Fibroblast of skin of right quadriceps (primary cell): ENCODE measurements at regions not wholly inside any gene's neighbourhood (a gene's known extent, or its start where the extent isn't known, plus 50 kb on each side); places are given as distances from the start of the nearest gene placed in this dataset.

Source experiments
- DNase-seq: peaks from one replicate; pipeline ENCODE4 v3.0.0-alpha.2; 2013

DNA sequence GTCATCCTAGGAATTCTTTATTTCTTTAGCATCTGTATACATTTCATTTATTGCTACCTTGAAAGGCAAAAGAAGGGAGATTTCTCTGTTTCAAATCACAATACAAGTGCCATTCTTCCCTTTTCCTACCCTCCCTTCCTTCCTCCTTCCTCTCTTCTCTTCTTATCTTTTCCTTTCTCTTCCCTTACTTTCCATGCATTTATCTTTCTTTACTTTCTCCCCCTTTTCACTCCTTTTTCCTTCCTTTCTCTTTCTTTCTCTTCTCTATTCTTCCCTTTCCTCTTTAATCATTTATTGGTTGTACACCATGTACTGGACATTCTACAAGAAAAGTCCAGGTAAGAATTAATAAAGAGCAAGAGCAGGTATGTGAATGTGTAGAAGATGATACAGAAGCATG, 251.0 kb upstream of the PEX5L start:
- no peak for DNase-seq

DNA sequence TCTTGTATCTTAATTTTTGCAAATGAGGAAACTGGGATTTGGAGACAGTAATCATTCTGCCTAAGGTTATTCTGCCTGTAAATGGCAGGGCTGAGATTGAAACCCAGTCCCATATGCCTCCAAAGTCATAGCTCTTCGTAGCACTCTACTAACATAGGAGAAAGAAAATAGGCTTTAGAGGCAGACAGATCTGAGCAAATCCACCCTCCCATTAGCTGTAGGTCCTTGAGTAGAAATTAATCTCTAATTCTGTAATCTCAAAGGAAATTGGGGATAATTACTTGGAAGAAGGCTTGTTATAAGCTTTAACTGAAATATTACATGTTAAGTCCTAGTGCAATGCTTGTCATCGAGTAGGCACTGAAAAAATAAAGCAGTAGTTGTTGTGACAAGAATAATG, 252.1 kb upstream of the PEX5L start:
- no peak for DNase-seq

DNA sequence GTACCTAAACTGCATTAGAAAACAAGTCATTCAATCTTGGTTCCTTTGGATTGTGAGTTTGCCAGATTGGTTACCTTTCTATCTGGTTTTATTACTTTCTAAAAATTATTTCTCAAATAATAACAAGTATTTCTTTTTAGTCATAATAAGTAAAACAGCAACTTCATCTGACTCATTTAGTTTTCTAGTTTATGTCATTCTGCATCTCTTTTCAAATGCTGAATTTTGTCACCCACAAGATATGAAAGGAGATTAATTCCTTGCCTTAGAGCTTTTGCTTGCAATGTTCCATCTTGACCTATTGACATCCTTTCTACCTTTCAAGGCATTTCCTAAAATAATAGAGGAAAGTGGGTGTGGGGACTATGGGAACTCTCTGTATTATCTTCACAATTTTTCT, 253.6 kb upstream of the PEX5L start:
- no peak for DNase-seq

DNA sequence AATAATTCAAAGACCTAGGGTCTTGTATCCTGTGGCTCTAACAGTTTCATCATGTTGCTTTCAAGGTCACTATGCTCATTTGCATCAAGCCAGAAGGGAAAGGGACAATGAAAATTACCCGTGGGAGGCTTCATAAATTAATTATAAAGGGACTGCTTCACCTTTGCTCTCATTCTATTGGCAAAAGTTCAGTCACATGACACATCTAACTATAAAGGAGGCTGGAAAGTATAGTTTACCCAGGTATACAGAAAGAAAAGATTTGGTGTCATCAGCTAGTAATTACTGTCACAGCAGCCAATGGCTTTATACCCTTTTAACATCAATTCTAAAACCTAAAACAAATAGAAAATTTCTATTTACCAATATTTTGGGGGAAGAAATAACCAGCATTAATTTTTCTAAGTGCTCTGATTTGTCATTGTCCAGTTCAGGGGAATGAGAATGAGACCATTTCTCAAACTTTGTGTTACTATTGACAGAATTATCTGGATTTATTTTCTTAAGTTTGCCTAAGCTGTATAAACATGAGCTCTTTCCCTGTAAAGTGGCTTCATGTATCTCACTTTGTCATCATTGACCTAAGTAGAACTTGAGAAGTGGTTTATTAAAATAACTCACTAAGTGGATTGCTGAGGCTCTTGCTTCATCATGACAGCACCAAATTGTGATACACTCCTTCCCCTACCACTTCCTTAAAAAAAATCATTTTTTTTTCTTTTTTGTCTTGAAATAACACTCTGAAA, 257.7 kb upstream of the PEX5L start:
- DNase-seq: no peak

DNA sequence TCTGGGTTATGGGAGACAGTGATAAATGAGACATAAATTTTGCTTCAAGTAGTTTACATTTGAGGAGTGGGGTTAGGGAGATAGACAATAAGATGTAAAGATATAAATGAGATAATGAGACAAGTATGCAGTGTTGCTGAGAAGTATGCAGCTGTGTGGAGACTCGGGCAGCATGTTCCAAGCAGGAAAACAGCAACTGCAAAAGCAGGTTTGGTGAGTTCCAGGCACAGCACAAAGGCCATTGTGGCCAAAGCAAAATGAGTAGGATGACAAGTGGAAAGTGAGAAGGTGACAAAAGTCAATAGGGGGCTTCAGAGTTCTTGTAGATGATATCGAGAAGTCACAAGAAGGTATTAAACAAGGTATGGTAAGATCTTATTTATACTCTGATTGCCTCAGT, 259.1 kb upstream of the PEX5L start:
- DNase-seq: no peak

DNA sequence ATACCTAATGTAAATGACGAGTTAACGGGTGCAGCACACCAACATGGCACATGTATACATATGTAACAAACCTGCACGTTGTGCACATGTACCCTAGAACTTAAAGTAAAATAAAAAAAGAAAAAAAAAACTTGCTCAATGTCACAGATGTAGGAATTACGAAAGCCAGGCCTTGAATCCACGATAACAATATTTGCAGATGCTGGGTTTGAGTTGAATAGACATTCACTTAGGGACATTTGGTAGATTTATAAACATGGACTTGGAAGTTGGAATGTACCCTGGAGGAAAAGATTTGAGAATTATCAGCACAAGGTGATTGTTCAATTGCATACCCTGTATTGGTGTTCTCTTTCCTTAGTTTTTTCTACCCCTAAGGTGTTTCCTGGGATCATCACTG, 260.2 kb upstream of the PEX5L start:
- no peak for DNase-seq

DNA sequence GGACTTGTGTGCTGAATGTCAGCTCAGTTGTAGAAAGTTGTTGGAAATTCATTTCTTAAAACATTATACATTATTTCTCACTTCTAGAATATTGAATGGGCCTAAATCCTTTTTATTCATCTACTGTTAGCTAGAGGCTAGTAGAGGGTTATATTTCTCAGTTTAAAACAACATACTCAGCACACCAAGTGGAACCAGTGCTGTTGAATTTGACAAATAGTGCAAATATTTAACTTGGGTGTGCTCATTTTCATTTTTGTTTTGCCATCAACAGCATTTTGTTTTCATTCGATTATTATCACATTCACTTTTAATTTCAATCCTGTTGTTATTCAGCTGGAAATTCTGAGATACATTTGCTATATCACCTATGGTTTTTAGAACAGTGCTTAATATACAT, 269.4 kb upstream of the PEX5L start:
- no peak for DNase-seq

DNA sequence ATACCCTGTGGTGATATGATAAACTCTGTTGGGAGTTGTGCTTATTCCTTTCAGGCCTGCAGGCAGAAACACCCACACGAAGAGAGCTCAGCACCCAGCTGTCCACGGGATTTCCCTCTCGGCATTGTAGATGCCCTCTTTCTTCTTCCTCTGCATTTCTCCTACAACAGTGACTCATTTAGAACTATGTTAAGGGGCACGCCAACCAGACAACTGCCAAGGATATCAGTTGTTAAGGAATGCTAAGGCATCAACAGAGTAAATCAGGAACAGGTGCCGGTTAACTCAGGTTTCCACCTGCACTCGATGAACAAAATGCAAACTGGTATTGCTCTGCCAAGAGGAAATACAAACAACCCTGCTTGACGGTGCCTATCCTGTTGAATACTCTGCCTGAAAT, 270.0 kb upstream of the PEX5L start:
- peak; percentile 14 for DNase-seq

DNA sequence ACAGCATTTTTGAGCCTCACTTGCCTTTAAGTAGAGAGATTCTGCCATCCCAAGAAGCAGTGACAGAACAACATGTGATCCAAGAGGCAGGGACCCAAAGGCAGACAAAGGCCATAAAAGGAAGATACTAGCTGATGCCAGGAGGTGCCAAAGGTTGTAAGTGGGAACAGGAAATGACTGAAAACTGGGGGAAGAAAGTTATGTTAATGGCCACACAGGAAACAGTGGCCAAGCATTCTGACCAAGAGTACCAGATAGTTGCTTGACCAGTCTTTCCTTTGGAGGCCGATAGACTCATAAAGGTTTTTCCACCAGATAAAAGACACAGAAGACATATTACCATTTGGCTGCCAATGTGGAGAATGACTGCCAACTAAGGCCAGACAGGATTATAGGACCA, 274.5 kb upstream of the PEX5L start:
- no peak for DNase-seq

DNA sequence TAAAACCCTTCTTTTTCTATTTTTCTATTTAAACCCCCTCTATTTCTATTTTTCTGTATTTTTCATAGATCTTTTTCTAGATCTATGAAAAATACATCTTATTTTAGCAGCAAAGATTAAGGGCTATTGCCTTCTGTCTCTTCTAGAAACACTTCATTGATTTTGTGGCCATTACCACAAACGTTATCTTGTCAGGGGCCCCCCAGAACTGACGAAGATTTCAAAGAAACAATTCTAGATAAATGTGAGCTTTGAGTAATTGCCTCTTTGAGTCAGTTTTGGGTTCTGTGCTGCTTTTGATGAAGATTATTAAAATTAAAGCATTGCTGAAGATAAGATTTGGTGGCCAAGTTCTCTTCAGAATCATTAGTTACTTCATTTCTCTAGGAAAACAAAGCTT, 279.6 kb upstream of the PEX5L start:
- no peak for DNase-seq

DNA sequence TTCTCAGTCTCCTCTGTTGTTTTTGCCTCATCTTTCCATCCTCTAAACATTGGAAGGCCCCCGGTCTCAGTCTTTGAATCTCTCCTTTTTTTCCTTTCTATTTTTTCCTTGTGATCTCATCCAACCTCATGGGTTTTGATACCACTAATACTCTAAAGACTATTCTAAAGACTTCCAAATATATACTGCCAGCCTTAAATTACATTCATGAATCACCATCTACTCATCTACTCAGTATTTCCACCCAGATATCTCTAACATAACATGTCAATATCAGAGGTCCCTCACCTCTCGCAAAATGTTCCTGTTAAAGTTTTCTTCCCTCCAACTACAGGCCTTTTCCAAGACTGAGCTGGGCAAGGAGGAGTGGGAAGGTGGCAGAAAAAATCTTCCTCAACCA, 282.5 kb upstream of the TTC14 start:
- DNase-seq: peak; percentile 34

DNA sequence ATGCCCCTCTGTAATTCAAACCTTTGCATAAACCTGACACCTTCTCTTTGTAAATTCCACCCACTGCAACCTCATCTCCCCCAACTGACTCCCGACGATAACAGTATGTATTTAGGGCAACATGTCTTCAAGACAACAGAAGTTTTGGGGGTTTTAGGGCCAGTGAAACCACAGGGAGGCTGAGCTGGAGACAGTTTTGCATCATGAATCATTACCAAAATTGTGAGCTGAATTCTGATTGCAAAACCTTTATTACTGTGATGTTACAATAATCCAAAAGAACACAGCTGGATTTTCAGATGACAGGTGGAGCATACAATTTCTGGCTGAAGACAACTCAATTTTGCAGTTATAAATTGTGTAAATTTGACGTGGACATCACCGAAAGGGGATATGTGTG, 281.3 kb upstream of the TTC14 start:
- DNase-seq: peak; percentile 37

DNA sequence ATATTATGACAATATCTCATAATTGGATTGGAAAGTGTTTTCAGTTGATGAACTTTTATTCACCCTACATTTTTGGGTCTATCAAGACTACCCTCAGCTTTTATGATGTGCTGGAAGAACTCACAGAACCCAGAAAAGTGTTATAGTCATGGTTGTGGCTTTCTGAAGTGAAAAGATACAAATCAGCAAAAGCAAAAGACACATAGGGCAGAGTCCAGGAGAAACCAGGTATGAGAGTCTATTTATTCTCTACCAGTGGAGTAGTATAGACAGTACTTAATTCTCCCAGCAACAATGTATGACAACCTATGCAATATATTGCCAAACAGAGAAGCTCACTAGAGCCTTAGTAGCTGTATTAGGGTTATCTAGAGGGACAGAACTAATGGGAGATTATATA, 280.4 kb upstream of the TTC14 start:
- DNase-seq: no peak

DNA sequence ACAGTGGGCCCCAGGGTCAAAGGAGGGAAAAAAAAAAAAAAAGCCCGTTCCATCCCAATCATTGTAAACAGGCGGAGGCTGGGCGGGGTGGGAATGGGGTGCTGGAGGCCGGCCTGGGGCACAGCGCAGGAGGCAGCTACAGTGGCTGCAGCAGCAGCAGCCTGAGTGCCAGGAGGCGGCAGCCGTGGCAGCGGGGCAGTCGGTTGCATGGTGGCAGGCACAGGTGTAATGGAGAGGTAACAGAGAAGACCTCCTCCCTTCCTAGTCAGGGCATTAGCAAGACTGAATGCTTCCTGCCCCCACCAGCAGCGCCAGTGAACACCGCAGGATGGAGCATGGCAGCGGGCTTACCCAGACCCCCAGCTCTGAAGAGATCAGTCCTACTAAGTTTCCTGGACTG, 279.1 kb upstream of the TTC14 start:
- DNase-seq: no peak

DNA sequence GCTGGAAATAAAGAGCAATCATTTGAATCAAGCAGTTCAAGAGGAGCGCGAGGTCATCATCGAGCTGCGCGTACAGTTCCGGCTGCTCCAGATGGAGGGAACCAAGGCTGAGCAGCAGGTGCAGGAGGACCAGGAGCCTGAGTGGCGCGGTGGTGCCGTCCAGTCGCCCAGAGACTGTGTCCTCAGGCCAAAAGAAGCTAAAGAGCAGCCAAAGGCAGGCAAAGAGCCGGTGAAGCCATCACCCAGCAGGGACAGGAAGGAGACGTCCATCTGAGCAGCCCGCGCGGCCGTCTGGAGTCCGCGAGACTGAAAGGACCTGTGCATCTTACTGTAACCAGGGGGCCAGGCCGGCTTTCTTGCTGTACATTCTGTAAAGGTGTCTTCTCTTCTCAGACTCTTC, 277.2 kb upstream of the TTC14 start:
- DNase-seq: no peak

DNA sequence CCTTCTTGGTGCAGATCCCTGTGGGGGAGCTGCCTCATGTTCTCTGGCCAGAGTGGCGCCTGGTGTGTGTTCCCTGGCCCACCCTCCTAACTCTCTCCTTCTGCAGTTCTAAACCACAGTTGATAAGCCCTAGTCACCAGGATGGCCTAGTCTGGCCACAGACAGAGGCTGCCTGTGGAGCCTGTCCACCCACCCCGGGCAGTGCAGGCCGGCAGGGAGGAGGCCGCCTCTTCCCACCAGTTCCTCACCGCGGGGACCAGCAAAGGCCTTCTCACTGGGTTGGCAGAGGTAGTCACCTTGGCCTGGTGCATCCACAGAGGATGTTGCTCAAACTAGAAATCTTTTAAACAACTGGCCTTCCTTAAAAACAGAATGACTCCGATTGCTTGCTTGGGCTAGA, 276.4 kb upstream of the TTC14 start:
- no peak for DNase-seq

DNA sequence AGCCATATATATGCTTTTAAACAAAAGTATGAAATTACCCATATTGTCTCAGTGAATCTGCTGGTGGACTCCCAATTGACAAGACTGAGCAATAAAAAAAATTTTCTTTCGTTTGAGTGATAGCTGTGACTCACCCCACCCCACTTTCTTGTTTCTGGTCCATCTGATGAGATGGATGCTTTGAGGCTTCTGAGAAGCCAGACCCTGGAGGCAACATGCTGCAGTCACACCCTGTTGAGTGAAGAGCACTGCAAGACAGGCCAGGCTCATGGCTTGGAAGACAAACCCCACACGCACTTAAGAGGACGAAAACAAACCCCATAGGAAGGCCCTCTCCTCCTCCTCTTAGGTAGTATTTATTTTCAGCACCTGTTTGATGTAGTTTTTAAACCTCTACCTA, 276.0 kb upstream of the TTC14 start:
- DNase-seq: no peak

DNA sequence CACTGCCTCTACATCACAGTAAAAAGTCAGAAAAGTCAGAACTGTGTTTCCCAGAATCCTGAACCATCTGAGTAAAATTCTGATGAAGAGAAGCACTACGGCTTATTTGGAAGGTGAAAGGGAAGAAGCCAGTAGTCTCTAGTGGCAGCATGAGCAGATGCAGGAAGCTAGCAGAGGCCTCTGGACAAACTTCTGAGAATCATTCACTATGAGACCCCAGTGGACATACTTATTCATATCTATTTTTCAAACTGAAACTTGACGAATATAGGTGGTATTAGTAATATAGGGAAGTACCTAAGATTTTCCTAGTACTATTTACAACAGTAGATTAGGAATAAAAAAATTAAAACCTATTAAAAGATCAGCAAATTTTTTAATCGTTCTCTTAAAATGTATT, 272.8 kb upstream of the TTC14 start:
- no peak for DNase-seq

DNA sequence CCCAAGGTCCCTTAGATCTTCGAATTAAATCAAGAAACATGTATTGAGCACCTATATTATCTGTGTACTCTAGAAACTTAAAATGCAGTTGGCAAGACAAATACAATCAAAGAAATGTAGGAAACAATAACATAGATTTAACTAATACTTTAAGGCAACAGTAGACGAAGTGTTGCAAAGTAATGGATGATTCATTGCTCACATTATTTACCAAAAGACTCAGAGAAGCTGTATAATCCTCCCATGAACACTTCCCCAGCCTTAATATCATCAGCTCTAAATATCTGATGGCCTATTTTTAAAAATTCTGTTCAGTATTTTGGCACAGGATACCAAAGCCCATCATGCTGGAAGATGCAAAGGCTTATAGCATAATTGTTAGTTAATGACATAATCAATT, 272.1 kb upstream of the TTC14 start:
- DNase-seq: no peak

DNA sequence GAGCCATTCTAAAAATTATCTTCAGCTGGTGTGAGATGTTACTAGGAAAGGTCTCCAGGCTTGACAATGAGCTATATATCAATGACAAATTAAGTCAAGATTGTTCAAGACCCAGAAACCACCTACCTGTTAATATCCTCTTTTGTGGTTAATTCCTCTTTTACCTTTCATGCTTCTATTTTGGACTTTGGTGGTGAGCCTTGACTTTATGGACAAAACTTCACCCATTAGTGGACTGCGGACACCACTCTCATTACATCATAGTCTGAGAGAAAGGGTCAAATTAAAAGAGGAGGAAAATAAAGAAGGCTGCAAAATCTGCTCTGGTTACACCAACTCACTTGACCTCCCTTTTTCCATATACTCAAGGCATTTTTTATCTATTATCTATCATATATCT, 271.5 kb upstream of the TTC14 start:
- DNase-seq: no peak

DNA sequence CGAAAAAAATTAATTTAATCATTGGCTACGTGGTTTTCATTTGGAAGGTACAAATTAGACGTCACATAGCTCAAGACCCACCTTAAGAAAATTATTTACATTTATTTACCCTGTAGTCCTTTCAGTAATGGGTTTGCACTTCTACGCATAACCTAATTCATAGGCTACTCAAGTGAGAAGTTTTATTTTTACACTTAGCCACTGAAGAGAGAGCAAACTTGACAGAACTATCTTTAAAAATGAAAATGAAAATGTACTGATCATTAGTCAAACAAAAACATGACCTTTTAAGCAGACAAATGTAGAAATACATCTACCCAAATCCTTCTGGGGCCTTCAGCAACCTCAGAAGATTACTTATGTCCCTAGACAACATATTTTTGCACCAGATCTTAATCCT, 269.4 kb upstream of the TTC14 start:
- no peak for DNase-seq

DNA sequence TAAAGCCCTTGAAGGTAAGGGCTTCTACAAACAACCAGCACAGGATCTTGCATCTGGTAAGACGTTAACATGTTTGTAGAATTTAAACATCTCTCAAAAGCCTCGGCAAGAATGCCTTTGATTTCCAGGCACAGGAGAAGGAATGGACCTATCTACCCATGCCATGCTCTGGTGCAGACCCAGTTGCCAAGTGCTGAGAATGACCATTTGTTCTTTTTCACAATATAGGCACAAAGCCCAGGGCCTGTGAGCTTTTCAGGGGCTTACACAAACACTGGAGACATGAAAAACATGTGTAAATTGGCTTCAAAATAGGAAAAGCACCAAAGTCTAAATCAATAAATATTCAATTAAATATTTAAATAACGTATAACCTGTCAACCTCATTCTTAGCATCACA, 266.9 kb upstream of the TTC14 start:
- DNase-seq: no peak

DNA sequence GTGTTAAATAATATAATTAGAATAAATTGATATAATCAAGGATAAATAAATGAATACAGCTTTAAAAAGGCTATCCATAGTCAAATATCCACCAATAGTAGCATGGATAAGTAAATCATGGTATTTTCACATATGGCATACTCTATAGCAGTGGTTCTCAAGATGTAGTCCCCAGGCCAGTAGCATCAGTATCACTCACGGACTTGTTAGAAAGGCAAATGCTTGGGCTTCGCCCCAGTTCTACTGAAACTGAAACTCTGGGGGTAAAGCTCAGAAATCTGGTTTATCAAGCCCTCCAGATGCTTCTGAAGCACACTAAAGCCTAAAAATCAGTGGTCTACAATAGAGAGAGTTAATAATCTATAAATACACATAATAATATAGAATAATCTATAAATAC, 261.6 kb upstream of the TTC14 start:
- DNase-seq: no peak

DNA sequence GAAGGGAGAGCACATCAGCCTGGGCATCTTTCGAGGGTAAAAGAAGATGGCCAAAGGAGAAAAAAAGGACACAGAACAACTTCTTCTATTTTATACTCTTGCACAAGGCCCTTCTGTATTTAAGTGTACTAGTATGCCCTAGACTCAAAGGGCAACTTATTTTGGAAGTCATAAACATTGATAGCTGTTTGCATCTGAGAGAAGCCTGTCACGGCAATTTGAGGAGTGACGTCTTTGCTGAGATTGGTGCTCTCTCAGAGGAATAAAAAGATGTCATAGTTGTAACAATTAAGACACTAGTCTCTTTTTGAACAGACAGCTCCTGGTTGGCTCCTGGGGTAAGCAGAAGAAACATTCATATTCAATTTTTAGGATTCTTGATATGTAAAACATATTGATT, 260.4 kb upstream of the TTC14 start:
- no peak for DNase-seq

DNA sequence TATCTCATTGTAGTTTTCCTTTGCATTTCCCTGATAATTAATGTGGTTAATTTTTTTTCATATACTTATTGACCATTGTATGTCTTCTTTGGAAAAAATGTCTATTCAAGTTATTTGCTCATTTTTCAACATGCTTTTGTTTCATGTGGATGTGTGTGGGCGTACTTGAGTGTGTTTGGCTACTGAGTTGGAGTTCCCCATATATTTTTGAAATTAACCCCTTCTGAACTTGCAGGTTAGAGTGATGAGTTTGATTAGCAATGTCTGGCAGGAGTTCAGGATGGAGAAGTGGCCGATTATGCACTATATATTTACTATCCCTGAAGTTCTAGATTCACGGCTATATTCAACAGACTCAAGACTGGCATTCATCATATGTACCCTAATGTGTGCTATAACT, 250.4 kb upstream of the TTC14 start:
- no peak for DNase-seq

DNA sequence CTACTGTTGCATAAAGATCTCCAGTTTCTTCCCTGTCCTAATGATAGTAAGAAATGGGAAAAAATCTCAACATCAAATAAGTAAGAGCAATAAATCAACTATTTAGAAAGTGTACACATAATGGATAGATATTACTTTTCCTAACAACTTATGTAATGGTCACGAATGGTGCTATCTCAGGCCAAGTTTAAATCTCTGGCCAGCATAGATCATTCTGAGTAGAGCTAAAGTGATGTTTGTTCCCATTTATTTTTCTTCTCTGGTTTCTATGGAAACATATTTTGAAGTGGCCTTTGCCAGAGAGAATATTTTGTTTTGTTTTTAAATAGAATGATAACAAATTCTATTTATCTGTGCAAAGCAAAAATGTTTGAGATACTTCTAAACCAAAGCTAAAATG, 249.7 kb upstream of the TTC14 start:
- no peak for DNase-seq
